GM21576 (cell line): ENCODE measurements at regions not wholly inside any gene's neighbourhood (a gene's known extent, or its start where the extent isn't known, plus 50 kb on each side); places are given as distances from the start of the nearest gene placed in this dataset.
"Not testable (repeated sequence)": the region's sequence is repeated elsewhere in the genome, so short reads cannot be mapped to it uniquely, and the experiment has no call there.

Experiments
- ATAC-seq: cut with Tn5 transposase; IDR thresholded peaks from one replicate; pipeline ENCODE4 v1.9.1; 2021; ENCODE audit warnings: mild to moderate bottlenecking, moderate library complexity; ENCODE audit not compliant: unreplicated experiment

- ATAC-seq: no peak
Measured at GRCh38 chr5:92283521-92283920, 900.4 kb upstream of the ARRDC3 start.

GRCh38 chr5:92271750-92272149, 888.6 kb upstream of the ARRDC3 start:
- ATAC-seq: not testable (repeated sequence)

GRCh38 chr5:92268343-92268742, 885.2 kb upstream of the ARRDC3 start:
- no peak for ATAC-seq

DNA sequence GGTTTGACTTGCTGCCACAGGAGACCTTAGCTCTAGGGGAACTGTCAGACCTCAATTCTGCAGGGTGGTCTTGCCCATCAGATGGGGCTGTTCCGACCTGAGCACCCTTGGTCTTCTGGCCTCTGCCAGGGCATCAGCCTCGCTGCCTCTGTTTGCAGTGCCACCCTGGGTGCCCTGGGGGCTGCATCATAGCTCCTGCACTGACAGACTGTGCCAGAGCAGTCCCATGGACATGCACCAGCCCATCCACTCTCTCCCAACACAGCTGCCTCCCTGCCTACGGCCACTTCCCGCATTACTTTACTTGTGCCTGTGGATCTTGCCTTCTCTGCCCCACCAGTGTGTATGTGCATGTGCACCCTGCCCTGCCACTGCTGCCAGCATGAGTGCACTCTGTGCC, 884.7 kb upstream of the ARRDC3 start:
- no peak for ATAC-seq

DNA sequence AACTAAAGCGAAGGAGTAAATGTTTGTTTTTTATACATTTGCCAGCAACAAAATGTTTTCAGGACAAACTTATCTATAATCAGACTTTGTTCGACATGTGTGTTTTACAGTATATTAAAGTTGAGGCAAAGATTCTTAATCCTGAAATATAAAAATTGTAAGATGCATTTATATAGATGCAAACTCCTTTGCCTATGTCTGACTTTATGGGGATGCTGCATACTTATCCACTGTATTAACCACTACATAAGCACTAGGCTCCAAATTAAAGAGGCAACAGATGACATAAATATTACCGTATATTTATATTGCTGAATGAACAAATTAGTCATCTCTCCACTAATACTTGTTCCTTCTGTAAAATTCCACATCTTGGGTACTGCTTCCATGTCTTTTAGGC, 882.7 kb upstream of the ARRDC3 start:
- no peak for ATAC-seq

- not testable (repeated sequence) for ATAC-seq
Measured at GRCh38 chr5:92255605-92256004, 872.5 kb upstream of the ARRDC3 start.

- ATAC-seq: no peak
Measured at GRCh38 chr5:92248518-92248917, 865.4 kb upstream of the ARRDC3 start.

DNA sequence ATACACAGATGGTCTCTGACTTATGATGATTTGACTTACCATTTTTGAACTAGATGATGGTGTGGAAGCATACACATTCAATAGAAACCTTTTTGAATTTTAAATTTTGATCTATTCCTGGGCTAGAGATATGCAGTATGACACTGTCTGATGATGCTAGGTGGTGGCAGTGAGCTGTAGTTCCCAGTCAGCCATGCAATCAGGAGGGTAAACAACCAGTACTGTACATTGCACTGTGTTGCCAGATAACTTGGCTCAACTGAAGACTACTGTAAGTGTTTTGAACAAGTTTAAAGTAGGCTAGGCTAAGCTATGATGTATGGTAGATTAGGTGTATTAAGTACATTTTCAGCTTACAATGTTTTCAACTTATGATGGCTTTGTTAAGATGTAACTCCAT, 859.1 kb upstream of the ARRDC3 start:
- ATAC-seq: no peak

DNA sequence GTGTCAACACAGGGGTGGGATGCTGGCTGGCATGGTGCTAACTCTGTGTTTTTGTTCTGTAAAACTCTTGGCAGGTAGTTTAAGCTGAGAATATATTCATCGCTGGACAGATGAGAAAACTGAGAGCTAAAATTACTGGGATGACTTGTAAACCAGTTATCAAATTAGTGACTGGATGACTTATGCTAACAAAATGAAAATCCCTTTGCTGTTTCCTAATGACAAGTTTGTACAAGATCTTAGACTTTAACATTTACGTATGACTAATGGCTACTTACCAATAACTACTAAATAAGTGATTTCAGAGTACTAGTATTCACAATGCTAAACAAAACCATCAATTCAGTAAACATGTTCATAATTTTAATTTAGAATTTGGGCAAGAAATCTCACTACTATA, 854.8 kb upstream of the ARRDC3 start:
- ATAC-seq: no peak

DNA sequence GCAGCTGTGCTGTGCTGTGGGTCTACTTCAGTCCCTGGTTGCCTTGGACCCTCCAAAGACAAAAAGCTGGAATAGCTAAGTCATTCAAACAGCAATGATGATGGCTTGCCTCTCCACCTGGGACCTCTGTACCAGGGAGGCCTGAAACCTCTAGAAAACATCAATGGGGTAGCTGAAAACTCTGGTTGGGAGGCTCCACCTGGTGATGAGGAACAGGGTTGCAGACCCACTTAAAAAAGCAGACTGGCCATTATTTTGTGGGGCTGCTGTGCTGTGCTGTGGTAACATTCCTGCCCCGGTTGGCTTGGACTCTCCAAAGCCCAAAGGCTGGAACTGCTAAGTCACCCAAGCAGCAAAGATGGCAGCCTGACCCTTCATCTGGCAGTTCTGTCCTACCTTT, 839.3 kb upstream of the ARRDC3 start:
- no peak for ATAC-seq

DNA sequence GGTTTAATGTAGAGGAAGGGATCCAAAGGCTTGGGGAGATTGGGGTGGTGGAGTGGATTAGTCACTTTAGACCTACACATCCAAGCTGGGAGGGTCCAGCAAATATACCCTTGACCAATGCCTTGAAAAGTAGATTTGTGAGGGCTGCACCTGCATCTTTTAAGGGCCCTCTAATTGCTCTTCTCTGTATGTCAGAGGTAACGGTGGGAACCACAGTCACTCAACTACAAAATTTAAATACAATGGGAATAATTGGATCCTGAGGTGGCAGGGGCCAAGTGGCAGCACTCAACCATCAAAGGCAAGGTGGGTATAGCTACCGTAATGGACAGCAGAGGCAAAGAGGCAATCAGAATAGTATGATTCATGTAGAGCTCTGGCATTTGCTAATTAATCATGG, 833.7 kb upstream of the ARRDC3 start:
- not testable (repeated sequence) for ATAC-seq

DNA sequence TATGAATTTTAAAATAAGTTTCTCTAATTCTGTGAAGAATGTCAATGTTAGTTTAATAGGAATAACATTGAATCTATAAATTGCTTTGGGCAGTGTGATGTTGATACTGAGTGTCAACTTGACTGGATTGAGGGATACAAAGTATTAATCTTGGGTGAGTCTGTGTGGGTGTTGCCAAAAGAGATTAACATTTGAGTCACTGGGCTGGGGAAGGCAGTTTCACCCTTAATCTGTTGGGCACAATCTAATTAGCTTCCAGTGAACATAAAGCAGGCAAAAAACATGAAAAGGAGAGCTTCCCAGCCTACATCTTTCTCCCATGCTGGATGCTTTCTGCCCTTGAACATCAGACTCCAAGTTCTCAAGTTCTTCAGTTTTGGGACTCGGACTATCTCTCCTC, 832.0 kb upstream of the ARRDC3 start:
- no peak for ATAC-seq

- ATAC-seq: no peak
Measured at GRCh38 chr5:92208265-92208664, 825.1 kb upstream of the ARRDC3 start.

DNA sequence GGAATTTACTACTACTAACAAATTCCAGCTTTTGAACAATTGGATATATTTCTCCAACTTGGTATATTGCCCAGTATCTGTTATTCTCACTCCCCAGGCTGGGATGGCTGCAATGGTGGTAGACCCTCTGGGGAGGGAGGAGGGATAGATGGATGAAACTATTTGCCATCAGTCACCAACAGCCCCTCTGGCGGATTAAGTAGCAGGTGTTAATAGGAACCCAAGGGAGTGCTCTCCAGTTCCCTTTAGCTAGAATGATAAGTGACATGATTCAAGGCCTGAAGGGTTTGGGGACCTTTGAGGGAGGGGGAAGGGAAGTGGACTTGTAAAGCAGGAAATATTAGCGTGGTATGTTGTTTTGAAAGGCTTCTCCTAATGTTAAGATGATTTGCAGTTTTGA, 824.0 kb upstream of the ARRDC3 start:
- ATAC-seq: no peak

DNA sequence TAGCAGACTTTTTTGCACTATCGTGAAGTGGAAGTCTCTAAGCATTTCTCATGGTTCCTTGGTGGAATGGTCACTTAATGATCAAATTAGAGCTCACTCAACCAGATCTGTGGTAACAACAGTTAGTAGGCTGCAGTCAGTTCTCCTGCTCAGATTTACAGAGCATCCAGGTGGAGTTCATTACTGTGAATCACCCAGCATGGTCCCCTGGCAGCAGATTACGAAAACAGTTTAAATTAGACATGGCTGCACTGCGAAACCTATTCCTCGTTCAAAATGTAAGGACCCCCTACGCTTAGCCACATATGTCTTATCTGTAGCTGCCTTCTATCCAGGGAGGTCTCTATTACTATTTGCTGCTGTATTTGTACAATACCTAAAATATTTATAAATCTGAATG, 823.6 kb upstream of the ARRDC3 start:
- no peak for ATAC-seq

GRCh38 chr5:92199035-92199434, 815.9 kb upstream of the ARRDC3 start:
- ATAC-seq: not testable (repeated sequence)

DNA sequence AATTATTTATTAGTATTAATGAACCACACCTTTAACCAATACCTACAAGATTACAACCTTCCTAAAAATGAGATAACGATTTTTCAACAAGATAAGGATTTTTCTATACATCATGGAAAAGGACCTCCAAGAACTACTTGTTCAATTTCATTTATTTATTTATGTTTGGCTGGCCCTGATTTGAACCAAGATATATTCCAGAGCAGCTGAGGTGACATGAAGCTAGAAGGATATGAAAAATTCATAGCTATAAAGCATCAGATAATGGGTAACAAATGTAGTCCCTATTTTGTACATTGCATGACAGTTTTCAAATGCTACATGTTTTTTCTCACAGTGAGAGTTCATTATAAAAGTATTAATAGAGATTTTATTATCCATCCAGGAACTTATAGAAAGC, 798.5 kb upstream of the ARRDC3 start:
- ATAC-seq: no peak

DNA sequence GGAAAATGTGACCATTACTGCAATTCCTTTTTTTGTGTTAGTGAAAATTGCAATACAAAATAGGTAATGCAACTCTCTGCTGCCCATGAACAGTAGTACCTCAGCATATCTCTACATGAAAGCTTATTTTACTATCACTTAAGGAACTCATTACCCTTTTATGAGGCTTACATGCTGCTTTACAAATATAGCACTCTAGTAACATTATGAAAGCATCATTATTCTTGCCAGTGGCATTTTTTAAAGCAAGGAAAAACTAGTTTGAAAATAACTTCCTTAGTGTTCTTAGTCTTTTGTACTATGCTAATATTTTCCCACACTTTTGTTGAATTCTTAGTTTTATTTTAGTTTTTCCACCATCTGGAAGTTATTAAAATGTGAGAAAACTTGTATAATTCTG, 797.3 kb upstream of the ARRDC3 start:
- no peak for ATAC-seq

GRCh38 chr5:92179651-92180050, 796.5 kb upstream of the ARRDC3 start:
- ATAC-seq: no peak

- no peak for ATAC-seq
Measured at GRCh38 chr5:92177926-92178487, 794.9 kb upstream of the ARRDC3 start.

DNA sequence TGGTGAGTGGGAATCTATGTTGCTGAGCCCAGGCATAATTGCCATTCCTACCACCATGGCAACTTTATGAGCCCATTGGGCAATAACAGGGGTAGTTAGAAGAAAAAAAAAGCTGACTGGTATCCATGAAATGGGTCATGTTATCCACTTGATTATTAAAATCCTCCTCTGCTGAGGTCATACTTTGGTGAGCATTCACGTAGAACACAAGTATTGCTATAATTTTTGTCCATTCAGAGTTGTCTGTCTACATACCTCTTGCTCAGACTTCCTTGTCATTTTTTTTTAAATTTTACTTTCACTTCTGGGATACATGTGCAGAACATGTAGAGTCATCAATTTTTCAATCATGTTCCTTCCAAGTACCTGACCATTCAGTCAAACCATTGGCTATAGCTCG, 780.8 kb upstream of the ARRDC3 start:
- no peak for ATAC-seq

GRCh38 chr5:92147798-92148197, 764.7 kb upstream of the ARRDC3 start:
- no peak for ATAC-seq

GRCh38 chr5:92147266-92147665, 764.1 kb upstream of the ARRDC3 start:
- ATAC-seq: no peak

- ATAC-seq: no peak
Measured at GRCh38 chr5:92145852-92146251, 762.7 kb upstream of the ARRDC3 start.
